Transverse colon (tissue), 4 donors: ENCODE measurements at regions not wholly inside any gene's neighbourhood (a gene's known extent, or its start where the extent isn't known, plus 50 kb on each side); places are given as distances from the start of the nearest gene placed in this dataset.

Experiments
- POLR2A ChIP-seq: fragments of 450-650 bp; IDR thresholded peaks from one replicate; pipeline ENCODE4 v1.6.1; 2016; ENCODE audit warnings: antibody characterized with exemption, mild to moderate bottlenecking, moderate library complexity
- POLR2AphosphoS5 ChIP-seq, 3 donors: sonication (generic); formaldehyde crosslinking; IDR thresholded peaks; one replicate each; pipeline ENCODE4 v1.6.1; 2016; ENCODE audit warnings: antibody characterized with exemption in 3 of 3
- TF ChIP-seq, protein P1 (sequence below), 5 experiments: fragments of 200-600 bp in 3 of 5; fragments of 450-650 bp in 2 of 5; sonication (generic) in 3 of 5; IDR thresholded peaks; 1 replicate in 2 of 5; 2 replicates in 3 of 5; pipeline ENCODE4 v1.5.1; 2016 to 2017; ENCODE audit warnings: antibody characterized with exemption in 5 of 5, inconsistent platforms in 3 of 5, mild to moderate bottlenecking in 2 of 5, moderate library complexity in 1 of 5

DNA sequence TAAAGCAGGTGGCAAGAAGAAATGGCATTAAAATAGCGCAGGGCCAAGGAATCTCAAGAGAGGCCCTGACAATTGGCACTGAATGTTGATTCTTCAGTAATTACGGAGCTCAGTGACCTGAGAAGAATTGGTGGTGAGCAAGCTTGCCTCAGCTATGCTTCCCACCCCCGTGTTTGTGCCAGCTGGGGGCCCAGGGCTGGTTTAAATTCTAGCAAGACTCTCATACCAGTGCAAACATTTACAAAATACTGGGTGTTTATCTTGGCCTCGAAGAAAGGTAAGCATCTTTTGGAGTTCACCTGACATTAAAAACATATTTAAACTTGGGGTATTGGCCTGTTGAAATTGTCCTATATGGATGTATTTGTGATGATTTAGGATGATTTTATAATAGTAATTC lies 296.7 kb upstream of the USP25 start:
- no peak for TF ChIP-seq POLR2A
- TF ChIP-seq, protein P1, sequence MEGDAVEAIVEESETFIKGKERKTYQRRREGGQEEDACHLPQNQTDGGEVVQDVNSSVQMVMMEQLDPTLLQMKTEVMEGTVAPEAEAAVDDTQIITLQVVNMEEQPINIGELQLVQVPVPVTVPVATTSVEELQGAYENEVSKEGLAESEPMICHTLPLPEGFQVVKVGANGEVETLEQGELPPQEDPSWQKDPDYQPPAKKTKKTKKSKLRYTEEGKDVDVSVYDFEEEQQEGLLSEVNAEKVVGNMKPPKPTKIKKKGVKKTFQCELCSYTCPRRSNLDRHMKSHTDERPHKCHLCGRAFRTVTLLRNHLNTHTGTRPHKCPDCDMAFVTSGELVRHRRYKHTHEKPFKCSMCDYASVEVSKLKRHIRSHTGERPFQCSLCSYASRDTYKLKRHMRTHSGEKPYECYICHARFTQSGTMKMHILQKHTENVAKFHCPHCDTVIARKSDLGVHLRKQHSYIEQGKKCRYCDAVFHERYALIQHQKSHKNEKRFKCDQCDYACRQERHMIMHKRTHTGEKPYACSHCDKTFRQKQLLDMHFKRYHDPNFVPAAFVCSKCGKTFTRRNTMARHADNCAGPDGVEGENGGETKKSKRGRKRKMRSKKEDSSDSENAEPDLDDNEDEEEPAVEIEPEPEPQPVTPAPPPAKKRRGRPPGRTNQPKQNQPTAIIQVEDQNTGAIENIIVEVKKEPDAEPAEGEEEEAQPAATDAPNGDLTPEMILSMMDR (IDR thresholded peaks at IDR 0.05) = no peak
- TF ChIP-seq POLR2AphosphoS5 (IDR thresholded peaks at IDR 0.05) = no peak
